ENCODE measurements at regions not wholly inside any gene's neighbourhood (a gene's known extent, or its start where the extent isn't known, plus 50 kb on each side); places are given as distances from the start of the nearest gene placed in this dataset.

DNA sequence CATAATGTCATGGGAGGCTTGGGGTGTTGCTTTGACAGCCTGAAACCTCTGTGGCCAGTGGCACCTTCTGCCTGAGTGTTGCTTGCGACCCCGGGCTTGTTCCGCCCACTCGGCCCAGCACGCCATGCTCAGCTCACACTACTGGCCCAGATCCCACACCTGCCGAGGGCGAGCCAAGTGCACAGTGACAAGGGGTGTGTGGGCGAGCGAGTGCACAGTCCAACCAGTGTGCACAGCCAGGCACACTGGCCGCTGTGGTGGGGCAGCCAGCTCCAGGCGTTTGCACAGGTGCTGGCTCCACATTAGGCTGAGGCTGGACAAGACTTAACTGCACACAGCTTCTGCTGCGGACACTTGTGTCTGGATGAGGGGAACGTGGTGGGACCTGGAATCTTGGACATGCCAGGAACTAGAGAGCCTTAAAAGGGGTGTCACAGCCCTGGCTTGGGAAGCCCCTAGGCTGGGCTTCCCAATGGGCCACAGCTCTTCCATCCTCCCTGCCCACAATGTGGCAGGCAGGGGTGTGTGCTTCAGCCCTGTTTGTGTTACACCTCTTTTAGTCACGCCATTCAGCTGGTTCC lies 609.2 kb upstream of the FOXG1 start:
- no peak for TF ChIP-seq CTCF (IDR thresholded peaks at IDR 0.05; ENCODE audit: low read depth, low read length)
- no peak for TF ChIP-seq POLR2A (IDR thresholded peaks at IDR 0.05; ENCODE audit: extremely low read depth, insufficient read length)
- no peak for TF ChIP-seq MAX (IDR thresholded peaks at IDR 0.05; ENCODE audit: low read depth, low read length)
